ENCODE measurements at regions not wholly inside any gene's neighbourhood (a gene's known extent, or its start where the extent isn't known, plus 50 kb on each side); places are given as distances from the start of the nearest gene placed in this dataset.

GRCh38 chr9:134491856-134492255 lies 149.7 kb upstream of the COL5A1 start:
- Histone ChIP-seq H3K27me3 (no peaks in the 10 kb centered on the region), H3K9me3 (no peaks in the 10 kb centered on the region), H3K36me3 (no peaks in the 10 kb centered on the region), H3K4me1 (no peaks in the 10 kb centered on the region), H3K4me3 (replicated peaks in 1 of 3) (no peak overlapping the region), H3K27ac (no peak overlapping the region)
- intact Hi-C loops (cut with DNase I): no loop called here
- WGBS, 2 donors: 86% methylated on average over 8 of the region's 11 CpGs
- DNase-seq: no peak
- TF ChIP-seq CTCF (IDR thresholded peaks at IDR 0.05): no peak
- TF ChIP-seq POLR2A (IDR thresholded peaks at IDR 0.05): no peak

GRCh38 chr9:134492281-134492691 lies 149.3 kb upstream of the COL5A1 start:
- no peaks in the 10 kb centered on the region for H3K9me3 ChIP-seq
- DNase-seq: no peak
- intact Hi-C loops (cut with DNase I): no loop called here
- no peaks in the 10 kb centered on the region for H3K36me3 ChIP-seq
- TF ChIP-seq CTCF (IDR thresholded peaks at IDR 0.05) (no peak), POLR2A (IDR thresholded peaks at IDR 0.05) (no peak)
- H3K27me3 ChIP-seq: no peaks in the 10 kb centered on the region
- H3K4me1 ChIP-seq: no peaks in the 10 kb centered on the region
- no peak overlapping the region for H3K27ac ChIP-seq
- WGBS, 2 donors: 51 to 57% methylated on average over 12 of the region's 12 CpGs
- no peak overlapping the region for H3K4me3 ChIP-seq (replicated peaks in 1 of 3)

- TF ChIP-seq CTCF (IDR thresholded peaks at IDR 0.05) (no peak), POLR2A (IDR thresholded peaks at IDR 0.05) (no peak)
- H3K27ac ChIP-seq: no peak overlapping the region
- WGBS, 2 donors: 44 to 53% methylated on average over 20 to 21 of the region's 21 CpGs
Measured at GRCh38 chr9:134492721-134493460, 148.7 kb upstream of the COL5A1 start.

GRCh38 chr9:134493461-134494272 lies 147.9 kb upstream of the COL5A1 start:
- Histone ChIP-seq H3K36me3 (no peaks in the 10 kb centered on the region), H3K27me3 (no peaks in the 10 kb centered on the region), H3K4me1 (no peaks in the 10 kb centered on the region), H3K9me3 (no peaks in the 10 kb centered on the region), H3K27ac (no peak overlapping the region), H3K4me3 (replicated peaks in 1 of 3) (no peak overlapping the region)
- 71 to 75% methylated on average over 22 to 26 of the region's 26 CpGs for WGBS, 2 donors
- intact Hi-C loops (cut with DNase I): no loop called here
- DNase-seq: no peak
- TF ChIP-seq POLR2A (IDR thresholded peaks at IDR 0.05): no peak
- TF ChIP-seq CTCF (IDR thresholded peaks at IDR 0.05): no peak

More at GRCh38 chr9:134492721-134493460, 148.7 kb upstream of the COL5A1 start:
- no peaks in the 10 kb centered on the region for H3K4me1 ChIP-seq
- no peak for DNase-seq
- no peaks in the 10 kb centered on the region for H3K27me3 ChIP-seq
- intact Hi-C loops (cut with DNase I): no loop called here
- H3K4me3 ChIP-seq (replicated peaks in 1 of 3): no peak overlapping the region
- H3K36me3 ChIP-seq: no peaks in the 10 kb centered on the region
- no peaks in the 10 kb centered on the region for H3K9me3 ChIP-seq

GRCh38 chr9:134494273-134494815 lies 147.3 kb upstream of the COL5A1 start:
- intact Hi-C loops (cut with DNase I): no loop called here
- WGBS, 2 donors: 84% methylated on average over 15 to 16 of the region's 17 CpGs
- H3K27me3 ChIP-seq: no peaks in the 10 kb centered on the region
- no peak for TF ChIP-seq CTCF (IDR thresholded peaks at IDR 0.05)
- TF ChIP-seq POLR2A (IDR thresholded peaks at IDR 0.05): no peak
- no peak overlapping the region for H3K4me3 ChIP-seq (replicated peaks in 1 of 3)
- no peaks in the 10 kb centered on the region for H3K36me3 ChIP-seq
- H3K27ac ChIP-seq: no peak overlapping the region
- H3K4me1 ChIP-seq: no peaks in the 10 kb centered on the region
- no peaks in the 10 kb centered on the region for H3K9me3 ChIP-seq
- no peak for DNase-seq

Data from thyroid gland (tissue), 4 donors.